ENCODE measurements at regions not wholly inside any gene's neighbourhood (a gene's known extent, or its start where the extent isn't known, plus 50 kb on each side); places are given as distances from the start of the nearest gene placed in this dataset.

DNA sequence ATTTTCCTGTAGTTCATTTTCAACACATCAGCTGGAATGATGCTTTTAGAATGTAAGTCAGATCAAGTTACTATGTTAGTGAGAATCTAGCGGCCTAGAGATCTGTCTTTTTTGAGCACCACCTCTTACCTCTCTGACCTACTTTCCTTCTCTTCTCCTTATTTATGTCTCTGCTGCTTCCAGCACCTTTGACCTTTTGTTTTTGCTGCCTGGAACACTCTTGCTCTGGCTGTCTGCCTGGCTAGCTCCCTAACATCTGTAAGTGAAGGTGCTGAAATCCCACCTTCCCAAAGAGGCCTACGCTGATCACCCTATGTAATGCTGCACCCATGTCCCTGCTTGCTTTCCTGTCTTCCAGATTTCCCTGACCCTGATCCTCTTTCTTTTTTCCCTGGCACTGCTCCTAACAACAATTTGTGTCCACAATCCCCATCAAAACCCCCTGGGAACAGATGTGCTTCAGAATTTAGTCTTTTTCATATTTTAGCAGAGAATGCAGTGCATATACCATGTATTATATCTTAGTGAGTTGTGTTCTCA is 87.8 kb downstream of the RFPL4B start:
- TF ChIP-seq CTCF (IDR thresholded peaks at IDR 0.05) (no peak), POLR2AphosphoS5 (IDR thresholded peaks at IDR 0.05) (no peak), POLR2A (IDR thresholded peaks at IDR 0.05) (no peak)
